Fibroblast of the aortic adventitia (primary cell): ENCODE measurements at regions not wholly inside any gene's neighbourhood (a gene's known extent, or its start where the extent isn't known, plus 50 kb on each side); places are given as distances from the start of the nearest gene placed in this dataset.

ENCODE experiments used
- DNase-seq: peaks from one replicate; pipeline ENCODE4 v3.0.0-alpha.2; 2010; ENCODE audit warnings: low read depth
- H3K4me3 ChIP-seq: 2 replicates; pipeline ENCODE4 v1.5.1; 2011; ENCODE audit warnings: low read depth, mild to moderate bottlenecking, control low read depth, low read length, moderate library complexity
- TF ChIP-seq, protein P1 (sequence below): IDR thresholded peaks from 2 replicates; pipeline ENCODE4 v1.5.1; 2011; ENCODE audit warnings: mild to moderate bottlenecking, low read length, control low read depth, inconsistent platforms; ENCODE audit not compliant: insufficient read depth

DNA sequence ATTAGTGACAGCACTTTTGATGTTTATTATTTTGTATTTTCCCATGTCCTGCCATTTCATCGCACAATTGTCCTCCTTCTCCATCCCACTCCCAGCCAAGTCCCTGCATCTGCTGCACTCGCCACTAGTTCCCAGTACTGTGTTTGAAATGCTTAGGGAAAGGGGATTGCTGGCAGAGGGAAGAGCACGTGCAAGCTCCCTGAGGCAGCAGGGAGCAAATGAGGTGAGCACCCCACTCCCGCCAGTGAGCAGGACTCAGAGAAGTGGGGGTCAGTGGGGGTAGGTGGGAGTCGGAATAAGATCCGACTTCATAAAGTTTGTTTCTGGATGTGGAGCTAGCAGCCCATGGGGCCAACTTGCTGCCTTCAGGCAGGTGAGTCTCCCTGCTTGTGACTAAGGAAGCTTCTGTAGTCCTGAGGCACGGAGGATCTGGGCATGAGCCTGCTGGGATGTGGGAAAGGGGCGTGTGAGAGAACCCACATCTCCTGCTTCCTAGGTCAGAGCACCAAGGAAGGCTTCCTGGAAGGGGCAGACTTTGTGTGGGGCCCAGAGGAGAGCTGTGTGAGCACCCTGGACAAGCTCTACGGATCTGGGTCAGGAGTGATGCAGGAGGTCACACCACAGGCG, 99.7 kb upstream of the TLE3 start:
- no peak for DNase-seq
- TF ChIP-seq, protein P1, sequence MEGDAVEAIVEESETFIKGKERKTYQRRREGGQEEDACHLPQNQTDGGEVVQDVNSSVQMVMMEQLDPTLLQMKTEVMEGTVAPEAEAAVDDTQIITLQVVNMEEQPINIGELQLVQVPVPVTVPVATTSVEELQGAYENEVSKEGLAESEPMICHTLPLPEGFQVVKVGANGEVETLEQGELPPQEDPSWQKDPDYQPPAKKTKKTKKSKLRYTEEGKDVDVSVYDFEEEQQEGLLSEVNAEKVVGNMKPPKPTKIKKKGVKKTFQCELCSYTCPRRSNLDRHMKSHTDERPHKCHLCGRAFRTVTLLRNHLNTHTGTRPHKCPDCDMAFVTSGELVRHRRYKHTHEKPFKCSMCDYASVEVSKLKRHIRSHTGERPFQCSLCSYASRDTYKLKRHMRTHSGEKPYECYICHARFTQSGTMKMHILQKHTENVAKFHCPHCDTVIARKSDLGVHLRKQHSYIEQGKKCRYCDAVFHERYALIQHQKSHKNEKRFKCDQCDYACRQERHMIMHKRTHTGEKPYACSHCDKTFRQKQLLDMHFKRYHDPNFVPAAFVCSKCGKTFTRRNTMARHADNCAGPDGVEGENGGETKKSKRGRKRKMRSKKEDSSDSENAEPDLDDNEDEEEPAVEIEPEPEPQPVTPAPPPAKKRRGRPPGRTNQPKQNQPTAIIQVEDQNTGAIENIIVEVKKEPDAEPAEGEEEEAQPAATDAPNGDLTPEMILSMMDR: no peak
- no peak overlapping the region for H3K4me3 ChIP-seq

- DNase-seq: peak; percentile 18
- no peak overlapping the region for H3K4me3 ChIP-seq
- TF ChIP-seq, protein P1: no peak
Measured at GRCh38 chr15:70196372-70197316, 98.9 kb upstream of the TLE3 start.

DNA sequence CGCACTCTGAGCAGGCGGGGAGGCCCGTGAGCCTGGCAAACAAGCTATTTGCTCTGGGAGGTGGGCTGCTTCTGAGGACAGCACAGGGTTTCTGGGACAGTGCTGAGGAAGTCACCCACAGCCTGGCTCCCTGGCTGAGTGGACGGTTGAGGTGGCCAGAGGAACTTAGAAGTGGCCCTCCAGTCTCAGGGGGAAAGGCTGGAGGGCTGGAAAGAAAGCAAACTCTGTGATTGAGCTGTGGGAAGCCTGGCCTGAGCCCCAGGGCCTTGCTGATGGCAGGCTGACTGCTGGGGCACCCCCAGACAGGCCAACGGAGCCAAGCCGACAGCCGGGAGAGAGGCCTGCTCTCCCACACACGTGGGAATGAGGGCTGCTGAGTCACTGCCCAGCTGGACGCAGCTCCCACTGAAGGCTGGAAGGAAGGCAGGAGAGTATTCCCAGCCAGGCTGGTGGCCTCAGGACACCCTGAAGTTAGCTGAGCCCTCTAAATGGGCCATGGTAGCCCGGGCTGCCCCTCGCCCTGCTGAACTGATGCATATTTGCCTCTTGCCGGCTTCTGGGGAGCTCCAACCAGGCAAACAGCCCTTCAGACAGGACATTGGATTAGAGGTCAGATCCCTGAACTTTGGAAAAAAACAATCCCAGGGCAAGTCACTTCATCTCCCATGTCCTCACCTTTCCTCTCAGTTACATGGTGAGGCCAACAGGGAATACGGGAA, 98.0 kb upstream of the TLE3 start:
- DNase-seq: peak; percentile 89
- TF ChIP-seq, protein P1: no peak
- no peak overlapping the region for H3K4me3 ChIP-seq

DNA sequence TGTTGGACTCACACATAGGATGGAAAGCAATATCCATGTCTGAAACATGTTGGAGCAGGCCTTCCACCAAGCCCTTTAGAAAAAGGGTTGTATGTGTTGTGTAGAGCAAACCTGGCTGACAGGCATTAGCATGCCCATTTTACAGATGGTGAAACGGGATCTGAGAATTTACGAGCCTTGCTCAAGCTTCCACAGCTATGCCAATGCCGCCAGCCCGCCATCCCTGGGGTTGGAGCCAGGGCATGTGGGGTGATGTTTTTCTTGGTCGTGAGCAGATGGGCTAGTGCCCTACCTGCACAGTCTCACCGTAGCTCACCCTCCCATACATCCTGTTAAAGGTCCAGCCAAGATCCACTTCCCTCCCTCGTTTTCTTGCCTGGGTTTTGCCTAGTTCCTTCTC, 97.5 kb upstream of the TLE3 start:
- H3K4me3 ChIP-seq: no peak overlapping the region
- DNase-seq: no peak
- TF ChIP-seq, protein P1: no peak

DNA sequence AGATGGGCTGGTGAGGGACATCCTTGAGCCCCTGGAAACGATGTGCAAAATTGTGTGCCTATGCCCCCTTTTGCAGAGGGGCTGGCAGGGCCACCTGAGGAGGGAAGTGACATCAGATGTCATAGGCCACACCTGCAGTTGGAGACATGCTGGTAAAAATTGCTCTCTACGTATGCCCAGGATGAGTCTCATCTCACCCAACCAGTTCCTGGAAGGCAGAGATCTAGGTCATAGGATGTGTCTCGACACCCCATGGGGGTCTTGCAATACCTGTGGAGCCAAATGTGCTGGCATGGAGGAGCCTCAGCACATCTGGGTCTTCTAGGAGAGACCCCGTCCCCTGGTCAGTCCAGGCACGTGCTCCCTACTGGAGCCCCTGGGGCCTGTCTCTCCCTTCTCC, 96.5 kb upstream of the TLE3 start:
- no peak for DNase-seq
- H3K4me3 ChIP-seq: no peak overlapping the region
- TF ChIP-seq, protein P1: no peak

DNA sequence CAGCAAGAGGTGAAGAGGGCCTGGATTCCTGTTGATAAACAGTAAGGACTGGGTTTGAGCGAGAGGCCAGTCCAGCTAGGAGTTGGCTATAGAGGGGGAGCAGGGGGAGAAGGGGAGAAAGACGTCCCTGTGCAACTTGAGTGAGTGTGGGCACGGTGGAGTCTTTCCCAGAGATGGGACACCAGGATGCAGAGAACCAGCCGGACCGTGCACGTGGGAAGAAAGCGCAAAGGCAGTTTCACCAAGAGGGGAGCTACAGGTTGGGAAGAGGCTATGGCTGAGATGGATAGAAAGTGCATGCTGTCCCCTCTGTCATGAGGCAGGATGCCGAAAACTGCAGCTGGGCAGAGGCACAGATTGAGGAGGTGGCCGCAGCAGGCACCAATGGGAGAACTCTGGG, 96.0 kb upstream of the TLE3 start:
- H3K4me3 ChIP-seq: no peak overlapping the region
- DNase-seq: no peak
- TF ChIP-seq, protein P1: no peak
